GM21825 (cell line): ENCODE measurements at regions not wholly inside any gene's neighbourhood (a gene's known extent, or its start where the extent isn't known, plus 50 kb on each side); places are given as distances from the start of the nearest gene placed in this dataset.
"Not testable (repeated sequence)": the region's sequence is repeated elsewhere in the genome, so short reads cannot be mapped to it uniquely, and the experiment has no call there.

ENCODE experiments used
- ATAC-seq: cut with Tn5 transposase; IDR thresholded peaks from one replicate; pipeline ENCODE4 v1.9.1; 2021; ENCODE audit warnings: mild to moderate bottlenecking, moderate library complexity; ENCODE audit not compliant: unreplicated experiment

DNA sequence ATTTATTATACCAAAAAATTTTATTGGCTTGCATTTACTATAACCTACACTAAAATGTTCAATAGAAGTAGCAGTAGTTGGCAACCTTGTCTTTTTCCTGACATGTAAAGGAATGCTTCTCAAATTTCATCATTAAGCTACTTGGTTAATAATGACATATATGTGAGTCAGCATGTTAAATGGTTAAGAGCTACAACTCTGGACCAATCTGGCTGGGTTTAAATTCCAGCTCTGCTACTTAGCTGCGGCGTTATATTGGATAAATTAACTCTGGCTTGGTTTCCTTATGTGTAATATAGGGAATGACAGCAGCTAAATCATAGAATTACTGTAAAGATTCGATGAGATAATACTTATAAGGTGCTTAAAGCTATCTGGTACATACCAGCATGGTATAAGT lies 53.7 kb upstream of the OTOGL start:
- ATAC-seq, result no peak

DNA sequence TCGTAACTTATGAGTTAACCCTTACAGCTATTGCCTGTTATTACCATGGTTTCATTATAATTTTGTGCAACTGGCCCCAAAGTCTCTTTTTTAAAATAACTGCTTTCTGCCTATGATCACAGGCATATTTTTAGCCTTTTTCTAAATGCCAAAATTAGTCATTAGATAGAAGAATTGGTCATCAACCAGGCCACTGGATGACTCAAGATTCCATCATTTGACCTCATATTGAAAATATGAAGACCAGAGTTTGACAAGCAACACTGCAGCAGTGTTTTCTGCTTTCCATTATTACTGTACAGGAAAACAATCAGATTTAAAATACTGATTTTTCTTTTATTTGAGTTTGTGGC lies 54.7 kb upstream of the OTOGL start:
- ATAC-seq, result no peak

DNA sequence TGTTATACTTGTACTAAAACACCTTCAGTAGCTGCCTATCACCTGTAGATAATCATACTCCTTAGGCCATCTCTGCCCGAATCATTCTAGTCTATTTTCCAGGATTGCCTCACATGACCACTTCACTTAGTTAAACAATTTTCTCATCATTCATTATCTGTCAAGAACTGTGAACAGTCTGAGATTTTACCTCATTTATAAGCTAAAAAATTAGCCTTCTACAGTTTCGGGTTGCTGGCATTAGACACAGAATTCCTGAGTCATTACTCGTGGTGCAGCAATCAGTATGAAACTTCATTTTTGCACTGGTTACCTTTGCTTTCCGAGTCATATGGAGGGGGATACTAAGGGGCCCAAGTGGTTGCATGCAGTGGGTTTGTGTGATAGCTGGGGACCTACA lies 57.6 kb upstream of the OTOGL start:
- ATAC-seq, result no peak

DNA sequence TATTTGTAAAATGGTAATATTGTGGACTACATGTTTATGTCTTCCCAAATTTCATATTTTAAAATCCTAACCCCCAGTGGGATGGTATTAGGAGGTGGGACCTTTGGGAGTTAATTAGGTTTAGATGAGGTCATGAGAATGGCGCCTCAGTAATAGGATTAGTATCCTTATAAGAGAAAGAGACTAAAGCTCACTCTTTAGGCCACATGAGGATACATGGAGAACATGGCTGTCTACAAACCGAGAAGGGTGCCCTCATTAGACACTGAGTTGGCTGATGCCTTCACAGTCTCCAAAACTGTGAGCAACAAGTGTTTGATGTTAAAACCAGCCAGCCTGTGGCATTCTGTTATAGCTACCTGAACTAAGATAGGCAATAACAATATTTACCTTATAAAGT lies 58.3 kb upstream of the OTOGL start:
- ATAC-seq, result no peak

DNA sequence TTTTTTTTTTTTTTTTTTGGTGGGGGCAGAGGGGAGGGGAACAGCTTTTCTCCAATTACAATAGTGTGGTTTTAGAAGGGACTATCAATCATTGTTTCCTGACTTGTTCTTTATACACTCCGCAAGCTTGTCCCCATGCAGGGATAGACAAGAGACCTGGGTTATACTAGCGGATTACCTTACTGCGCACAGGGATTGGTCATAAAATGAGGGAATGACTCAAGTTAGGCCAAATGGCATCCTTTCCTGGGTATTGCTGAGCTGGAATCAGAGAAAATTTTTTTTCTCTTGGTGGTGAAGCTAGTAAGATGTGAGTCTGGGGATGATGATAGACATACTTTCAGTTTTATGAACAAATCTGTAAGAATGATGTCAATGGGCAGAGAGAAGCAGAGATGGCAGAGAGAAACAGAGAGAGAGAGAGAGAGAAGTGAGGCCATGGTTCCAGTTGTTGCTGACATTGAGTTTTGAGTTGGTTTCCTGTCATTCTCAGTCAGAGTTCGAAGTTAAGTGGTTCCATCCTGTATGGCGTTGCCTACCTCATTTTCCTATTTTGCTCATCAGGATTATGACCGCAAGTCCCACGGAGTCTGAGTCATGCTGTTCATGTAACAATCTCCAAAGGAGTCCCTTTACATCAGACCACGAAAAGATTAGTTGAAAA lies 59.1 kb upstream of the OTOGL start:
- ATAC-seq, result no peak

DNA sequence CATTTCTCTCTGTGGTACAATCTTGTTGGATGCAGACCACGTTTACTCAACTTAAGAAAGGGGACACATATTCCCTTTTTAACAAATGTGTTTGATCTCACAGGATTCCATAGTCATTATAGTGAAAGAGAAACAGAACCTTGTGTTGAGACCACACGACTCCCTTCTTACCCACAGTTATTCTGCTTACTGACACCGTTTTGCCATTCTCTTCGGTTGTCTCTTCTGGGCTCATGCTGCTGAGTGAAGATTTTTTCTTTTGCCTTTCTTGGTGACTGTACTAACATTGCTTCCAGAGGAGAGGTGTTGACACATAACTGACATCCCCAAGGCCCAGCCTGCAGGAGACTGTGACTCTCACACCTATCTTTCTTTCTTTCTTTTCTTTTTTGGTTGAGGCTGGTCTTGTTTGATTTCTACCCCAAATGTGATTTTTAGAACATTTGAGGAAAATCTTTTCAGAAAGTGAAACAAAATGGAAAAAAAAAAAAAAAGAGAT lies 61.2 kb upstream of the OTOGL start:
- ATAC-seq, result no peak

DNA sequence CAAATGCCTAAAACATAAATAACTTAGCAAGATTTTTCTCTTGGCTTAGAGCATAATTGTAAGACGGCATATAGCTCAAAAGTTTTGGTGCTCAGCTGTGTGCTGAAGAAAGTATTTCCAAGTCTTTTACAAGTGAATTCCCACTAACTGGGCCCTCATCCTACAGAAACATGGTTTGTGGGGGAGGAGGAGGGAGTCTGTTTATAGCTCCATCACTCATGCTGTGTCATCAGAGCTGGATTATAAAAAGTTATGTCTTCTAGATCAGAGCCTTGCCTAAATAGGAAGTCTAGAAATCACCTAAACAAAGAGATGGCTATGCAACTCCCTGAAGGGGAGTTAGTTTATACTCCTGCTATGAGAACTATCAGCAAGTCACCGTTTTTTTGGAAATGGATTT lies 65.9 kb upstream of the OTOGL start:
- ATAC-seq, result no peak

DNA sequence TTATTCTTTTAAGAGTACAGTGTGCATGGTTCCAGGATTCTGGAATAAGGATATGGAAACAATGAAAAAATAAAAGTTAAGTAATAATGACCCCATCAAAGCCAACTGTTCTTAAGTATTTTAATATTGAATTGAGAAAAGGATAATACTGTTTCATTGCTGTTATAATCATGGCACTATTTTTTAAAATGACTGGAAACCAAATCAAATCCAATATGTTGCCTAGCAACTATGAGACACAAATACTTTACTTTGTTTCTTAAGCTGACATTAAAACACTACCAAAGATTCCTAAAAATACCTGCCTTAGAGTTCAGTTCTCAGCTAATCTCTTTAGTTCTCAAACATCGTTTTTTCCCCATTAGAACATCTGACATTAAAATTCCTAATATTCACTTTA lies 66.4 kb upstream of the OTOGL start:
- ATAC-seq, result no peak

DNA sequence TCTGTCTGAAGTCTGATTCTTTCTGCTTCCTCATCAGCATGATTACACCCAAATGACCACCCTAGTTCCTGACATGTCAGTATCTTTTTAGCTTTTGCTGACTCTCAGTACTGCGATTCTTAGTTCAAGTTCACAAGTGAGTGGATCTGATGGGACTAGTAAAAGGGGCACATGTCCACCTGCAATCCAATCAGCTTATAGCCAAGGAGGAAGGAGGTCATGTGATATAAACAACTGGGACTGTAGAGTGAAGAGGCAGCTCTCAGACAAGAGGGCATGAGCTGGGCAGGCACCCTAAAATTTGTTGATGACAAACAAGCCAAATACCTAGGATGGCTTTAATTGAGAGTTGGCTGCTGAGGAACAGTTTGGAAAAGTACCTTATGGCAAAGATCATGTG lies 68.1 kb upstream of the OTOGL start:
- ATAC-seq, result no peak

DNA sequence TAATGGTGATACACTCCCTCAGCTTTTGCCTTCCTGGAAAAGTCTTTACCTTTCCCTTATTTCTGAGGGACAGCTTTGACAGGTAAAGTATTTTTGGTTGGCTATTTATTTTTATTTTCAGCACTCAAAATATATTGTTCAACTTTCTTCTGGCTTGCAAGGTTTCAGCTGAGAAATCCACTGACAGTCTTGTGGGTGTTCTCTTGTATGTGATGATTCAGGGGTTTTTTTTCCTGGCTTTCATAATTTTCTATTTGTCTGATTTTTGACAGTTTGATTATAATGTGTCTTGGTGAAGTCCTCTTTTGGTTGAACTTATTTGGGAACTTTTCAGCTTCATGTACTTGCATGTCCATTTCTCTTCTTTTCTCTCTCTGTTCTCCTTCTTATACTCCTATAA lies 73.7 kb upstream of the OTOGL start:
- no peak for ATAC-seq

DNA sequence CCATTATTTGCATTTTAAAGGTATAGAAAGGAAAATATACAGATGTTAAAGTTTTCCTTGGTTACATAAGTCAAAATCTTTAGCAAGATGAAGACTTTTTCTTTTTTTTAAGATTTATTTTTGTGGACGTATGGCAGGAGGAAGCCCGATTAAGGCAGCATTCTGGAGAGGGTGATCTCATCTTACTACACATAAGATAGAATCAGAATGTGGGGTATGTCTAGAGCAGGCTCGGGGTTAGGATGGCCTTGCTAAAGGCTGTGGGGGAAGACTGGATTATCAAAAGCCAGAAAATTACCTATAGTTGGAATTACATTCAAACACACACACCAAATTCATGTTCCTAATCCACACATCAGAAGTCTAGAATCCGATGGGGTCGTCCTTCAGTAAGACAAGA lies 79.6 kb upstream of the OTOGL start:
- ATAC-seq, result no peak

DNA sequence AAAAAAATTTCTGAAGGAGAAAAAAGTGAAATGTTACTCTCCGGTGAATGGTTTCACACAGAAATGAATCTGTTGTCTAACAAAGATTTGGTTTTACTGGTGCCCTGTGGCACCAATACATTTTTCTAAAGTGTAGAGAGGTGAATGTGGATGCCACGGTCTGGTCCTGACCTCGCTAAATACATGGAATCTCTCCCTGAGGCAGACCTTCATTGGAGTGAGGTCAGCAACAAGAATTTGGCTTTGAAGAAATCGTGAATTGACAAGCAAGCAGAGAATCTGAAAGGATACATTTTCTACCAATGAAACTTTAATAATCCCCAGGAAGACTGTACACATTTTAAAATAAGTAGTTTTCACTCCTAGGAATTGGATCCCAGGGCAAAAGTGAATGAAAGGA lies 81.2 kb upstream of the OTOGL start:
- no peak for ATAC-seq

DNA sequence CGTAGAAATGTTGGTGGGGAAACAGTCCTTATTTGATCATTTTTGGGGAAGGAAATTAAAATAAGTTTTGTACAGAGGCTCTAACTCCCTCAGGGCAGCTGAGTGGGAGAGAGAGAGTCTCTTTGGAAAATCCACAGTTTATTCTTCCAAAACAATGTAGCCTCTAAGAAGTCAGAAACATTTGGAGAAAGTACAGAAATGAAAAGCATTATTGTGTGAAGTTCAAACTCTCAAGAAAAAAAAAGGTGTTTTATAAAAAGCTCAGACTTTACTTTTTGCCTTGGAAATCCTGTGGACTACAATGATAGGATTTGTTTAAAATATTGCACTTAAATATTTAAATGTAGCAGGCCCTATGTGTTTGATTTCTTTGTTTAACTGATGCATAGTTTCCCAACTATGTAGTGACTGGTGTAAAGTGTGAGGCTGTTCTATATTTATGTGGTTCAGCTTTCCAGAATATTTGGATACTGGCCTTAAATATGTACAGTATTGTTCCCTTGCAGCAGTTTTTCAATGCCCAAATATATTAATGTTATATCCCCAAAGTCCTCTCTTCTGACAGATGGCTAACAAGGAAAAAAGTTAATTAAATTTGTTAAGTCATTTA lies 82.0 kb upstream of the OTOGL start:
- no peak for ATAC-seq

DNA sequence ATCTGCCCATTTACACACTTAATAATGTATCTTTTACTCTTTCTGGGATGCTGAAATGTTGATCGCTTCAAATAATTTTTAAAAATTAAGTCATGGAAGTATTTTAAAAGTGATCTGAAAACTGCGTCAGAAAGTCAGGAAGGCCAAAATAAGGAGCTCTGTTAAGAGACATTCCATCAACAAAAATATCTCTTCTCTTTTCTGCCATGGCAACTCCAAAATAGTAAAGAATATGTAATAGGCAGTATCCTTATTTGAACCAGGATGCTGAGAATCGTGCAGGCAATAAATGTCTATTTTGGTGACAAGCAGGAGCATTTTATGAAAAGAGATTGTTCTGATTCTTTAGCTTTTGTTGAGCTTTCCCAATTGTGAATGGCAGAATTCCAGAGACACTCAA lies 81.8 kb upstream of the PPP1R12A start:
- no peak for ATAC-seq

DNA sequence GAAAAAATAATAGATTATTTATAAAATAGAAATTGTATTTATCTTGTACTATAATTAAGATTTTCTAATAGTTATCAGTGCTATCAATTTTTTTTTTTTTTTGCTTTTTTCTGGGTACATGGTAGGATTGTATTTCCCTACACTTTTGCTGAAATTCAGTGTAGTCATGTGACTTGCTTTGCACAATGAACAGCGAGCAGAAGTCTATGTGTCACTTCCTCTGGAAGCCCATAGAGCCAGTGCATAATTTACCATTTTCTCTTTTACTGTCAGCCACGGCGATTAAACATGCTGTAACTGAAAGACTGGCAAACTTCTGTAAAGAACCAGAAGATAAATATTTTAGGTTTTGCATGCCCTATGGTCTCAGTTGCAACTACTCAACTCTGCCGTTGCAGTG lies 80.8 kb upstream of the PPP1R12A start:
- ATAC-seq, result no peak

DNA sequence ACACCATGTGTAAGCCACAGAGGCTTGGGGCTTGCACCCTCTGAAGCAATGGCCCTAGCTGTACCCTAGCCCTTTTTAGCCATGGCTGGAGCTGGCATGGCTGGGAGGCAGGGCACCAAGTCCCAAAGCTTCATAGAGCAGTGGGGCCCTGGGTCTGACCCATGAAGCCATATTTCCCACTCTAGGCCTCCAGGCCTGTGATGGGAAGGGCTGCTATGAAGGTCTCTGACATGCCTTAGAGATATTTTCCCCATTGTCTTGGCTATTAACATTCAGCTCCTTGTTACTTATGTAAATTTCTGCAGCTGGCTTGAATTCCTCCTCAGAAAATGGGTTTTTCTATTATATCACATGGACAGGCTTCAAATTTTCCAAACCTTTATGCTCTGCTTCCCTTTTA lies 68.8 kb upstream of the PPP1R12A start:
- ATAC-seq, result not testable (repeated sequence)

DNA sequence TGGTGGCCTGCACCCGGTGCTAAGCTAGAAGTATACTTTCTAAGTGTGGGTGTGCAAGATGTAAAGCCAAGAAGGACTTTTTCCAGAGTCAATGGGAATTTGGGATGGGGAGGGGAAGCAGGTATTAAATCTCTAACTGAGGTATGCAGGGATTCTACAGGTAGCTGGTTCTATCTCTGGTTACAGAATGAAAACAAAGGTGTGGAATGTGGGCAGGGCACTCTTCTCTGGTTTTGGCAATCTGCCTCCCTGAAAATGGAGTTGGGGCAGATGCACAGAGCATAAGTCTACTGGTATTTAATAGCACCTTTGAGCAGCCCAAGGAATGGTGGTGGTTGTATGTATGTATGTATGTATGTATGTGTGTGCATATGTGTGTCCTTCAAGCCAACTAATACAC lies 66.7 kb upstream of the PPP1R12A start:
- ATAC-seq, result no peak

DNA sequence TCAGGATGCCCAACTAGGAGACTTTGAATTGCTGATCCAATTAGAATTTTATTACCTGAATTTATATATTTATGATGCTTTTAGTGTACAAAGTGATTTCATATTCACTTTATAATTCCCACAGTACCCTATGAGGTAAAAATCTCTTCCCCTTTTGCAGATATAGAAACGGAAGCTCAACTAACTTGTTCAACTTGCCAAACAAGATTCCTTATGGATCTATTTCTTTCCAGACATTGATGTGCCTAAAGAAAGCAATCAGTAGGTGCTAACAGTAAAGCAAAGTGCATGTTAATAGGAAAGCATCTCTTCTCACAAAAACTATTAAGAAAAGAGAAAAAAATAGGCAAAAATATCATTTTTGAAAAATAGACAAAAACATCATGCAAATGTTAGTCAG lies 65.9 kb upstream of the PPP1R12A start:
- ATAC-seq, result no peak

DNA sequence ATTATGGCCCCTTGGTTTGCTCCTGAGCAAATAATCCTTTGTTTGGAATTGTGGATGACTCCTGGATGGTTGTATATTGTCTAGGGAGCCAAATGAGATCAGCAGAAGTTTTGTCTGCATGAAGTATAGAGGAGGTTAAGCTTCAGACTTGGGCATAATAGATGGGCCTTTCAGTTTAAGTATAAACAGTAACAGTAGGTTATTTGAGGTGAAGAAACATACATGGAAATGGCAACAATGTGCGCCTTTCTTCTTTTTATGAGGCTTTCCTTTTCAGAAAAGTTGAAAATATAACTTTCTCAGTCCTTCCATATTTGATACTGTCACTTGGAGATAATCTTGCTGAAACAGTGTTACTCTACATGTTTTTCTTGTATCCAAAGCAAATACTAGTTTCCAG lies 63.7 kb upstream of the PPP1R12A start:
- no peak for ATAC-seq

DNA sequence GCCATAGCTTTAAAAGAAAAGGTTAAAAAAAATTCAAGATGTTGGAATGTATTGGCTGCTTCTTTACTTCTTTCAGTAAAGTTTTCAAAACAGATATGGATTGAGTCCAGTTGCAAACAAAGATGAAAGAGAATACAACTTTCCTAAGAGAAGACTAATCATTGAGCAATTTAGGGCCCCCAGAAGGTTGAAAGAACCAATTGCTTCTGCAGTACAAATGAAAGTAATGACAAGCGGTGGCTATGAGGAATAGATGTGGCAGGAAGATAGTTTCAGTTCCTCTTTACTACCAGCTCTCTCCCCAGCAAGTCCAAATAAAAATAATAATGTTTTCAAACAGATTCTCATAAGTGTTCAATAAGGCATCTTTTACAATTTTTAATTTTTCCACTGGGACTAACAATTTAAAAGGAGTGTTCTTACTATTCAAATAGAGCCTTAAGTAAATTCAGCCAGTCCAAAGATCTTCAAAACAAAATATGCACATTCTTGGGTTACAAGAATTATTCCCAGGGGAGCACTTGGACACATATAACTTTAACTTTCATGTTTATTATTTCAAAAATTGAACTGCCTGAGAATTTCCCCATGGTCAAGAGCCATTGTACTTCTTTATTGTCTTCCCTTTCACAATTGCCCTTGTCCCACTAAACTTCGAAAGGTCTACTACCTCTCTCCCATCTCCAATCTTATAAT lies 62.3 kb upstream of the PPP1R12A start:
- ATAC-seq, result peak; percentile 100

DNA sequence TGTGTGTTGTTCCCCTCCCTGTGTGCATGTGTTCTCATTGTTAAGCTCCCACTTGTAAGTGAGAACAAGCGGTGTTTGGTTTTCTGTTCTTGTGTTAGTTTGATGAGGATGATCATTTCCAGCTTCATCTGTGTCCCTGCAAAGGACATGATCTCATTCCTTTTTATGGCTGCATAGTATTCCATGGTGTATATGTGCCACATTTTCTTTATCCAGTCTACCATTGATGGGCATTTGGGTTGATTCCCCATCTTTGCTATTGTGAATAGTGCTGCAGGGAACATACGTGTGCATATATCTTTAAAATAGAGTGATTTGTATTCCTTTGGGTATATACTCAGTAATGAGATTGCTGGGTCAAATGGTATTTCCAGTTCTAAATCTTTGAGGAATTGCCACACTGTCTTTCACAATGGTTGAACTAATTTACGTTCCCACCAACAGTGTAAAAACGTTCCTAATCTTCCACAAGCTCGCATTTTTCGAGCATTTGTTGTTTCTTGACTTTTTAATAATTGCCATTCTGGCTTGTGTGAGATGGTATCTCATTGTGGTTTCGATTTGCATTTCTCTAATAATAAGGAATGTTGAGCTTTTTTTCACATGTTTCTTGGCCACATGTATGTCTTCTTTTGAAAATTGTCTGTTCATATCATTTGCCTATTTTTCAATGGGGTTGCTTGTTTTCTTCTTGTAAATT lies 60.6 kb upstream of the PPP1R12A start:
- not testable (repeated sequence) for ATAC-seq
